Stimulated activated naive CD8-positive, alpha-beta T cell treated with anti-CD3 and anti-CD28 coated beads, Interleukin-15, Interleukin-2, amounts not matched to agents 100 ng/mL and 50 ng/mL, for 24 hours (primary cell): ENCODE measurements at regions not wholly inside any gene's neighbourhood (a gene's known extent, or its start where the extent isn't known, plus 50 kb on each side); places are given as distances from the start of the nearest gene placed in this dataset.

Experiments
- H3K27ac Mint-ChIP-seq: one replicate; pipeline ENCODE4 v1.8.0; 2021; ENCODE audit warnings: mild to moderate bottlenecking, mixed read lengths
- H3K27me3 Mint-ChIP-seq: one replicate; pipeline ENCODE4 v1.8.0; 2021; ENCODE audit warnings: mixed read lengths
- H3K36me3 Mint-ChIP-seq: one replicate; pipeline ENCODE4 v1.8.0; 2021; ENCODE audit warnings: low read depth, mixed read lengths
- H3K4me1 Mint-ChIP-seq: one replicate; pipeline ENCODE4 v1.8.0; 2021; ENCODE audit warnings: low read depth, mixed read lengths
- H3K4me3 Mint-ChIP-seq: one replicate; pipeline ENCODE4 v1.8.0; 2021; ENCODE audit warnings: mild to moderate bottlenecking, mixed read lengths
- H3K9me3 Mint-ChIP-seq: one replicate; pipeline ENCODE4 v1.8.0; 2021; ENCODE audit warnings: mixed read lengths

- H3K27me3 Mint-ChIP-seq = peaks cover 4% of the 10 kb centered on the region
- H3K4me3 Mint-ChIP-seq = no peak overlapping the region
- no peaks in the 10 kb centered on the region for H3K4me1 Mint-ChIP-seq
These were observed 92.7 kb upstream of the C1orf21 start for GRCh38 chr1:184294101-184294500.

DNA sequence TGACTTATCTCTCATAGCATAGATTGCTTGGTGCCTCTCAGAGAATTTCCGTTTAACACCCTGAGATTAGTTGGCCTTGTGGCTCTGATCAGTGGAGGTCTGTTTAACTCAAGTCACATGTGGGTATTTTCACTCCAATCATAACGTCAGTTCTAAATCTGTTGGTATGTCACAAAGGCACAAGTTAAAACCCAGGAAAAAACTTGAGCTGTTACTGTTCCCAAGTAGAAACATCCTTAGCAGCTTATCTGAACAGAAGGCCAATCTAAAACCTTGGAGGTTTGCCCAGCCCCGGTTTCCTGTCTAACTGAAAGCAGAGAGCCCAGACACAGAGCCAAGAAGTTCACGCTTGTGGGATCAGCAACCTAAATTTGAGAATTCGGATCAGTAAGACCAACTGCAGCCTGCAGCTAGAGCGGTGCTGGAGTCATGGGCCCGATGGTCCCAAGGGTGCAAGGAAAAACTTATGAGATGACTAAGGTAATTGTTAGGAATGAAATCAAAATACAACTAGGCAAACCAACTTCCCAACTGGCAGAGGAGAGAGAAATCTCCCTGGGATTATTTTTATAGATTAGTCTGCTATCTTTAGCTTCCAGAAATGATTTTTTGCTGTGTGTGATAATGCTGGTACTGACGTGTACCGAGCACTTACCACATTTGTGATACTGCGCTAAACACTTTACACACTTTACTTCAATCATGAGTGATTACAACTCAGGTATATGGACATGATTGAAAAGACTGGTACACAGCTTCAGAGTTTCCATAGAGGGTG is 90.2 kb upstream of the C1orf21 start:
- H3K4me3 Mint-ChIP-seq = no peak overlapping the region
- peaks cover 4% of the 10 kb centered on the region for H3K27me3 Mint-ChIP-seq
- H3K9me3 Mint-ChIP-seq = peaks cover 4% of the 10 kb centered on the region
- H3K36me3 Mint-ChIP-seq = no peaks in the 10 kb centered on the region
- H3K27ac Mint-ChIP-seq = no peak overlapping the region
- no peaks in the 10 kb centered on the region for H3K4me1 Mint-ChIP-seq

More at GRCh38 chr1:184294101-184294500, 92.7 kb upstream of the C1orf21 start:
- H3K36me3 Mint-ChIP-seq = no peaks in the 10 kb centered on the region
- H3K27ac Mint-ChIP-seq = no peak overlapping the region
- H3K9me3 Mint-ChIP-seq = peaks cover 4% of the 10 kb centered on the region

GRCh38 chr1:184297244-184297750 is 89.5 kb upstream of the C1orf21 start:
- no peaks in the 10 kb centered on the region for H3K4me1 Mint-ChIP-seq
- H3K27ac Mint-ChIP-seq = no peak overlapping the region
- H3K4me3 Mint-ChIP-seq = no peak overlapping the region
- H3K9me3 Mint-ChIP-seq = peaks cover 1% of the 10 kb centered on the region
- peaks cover 4% of the 10 kb centered on the region for H3K27me3 Mint-ChIP-seq
- no peaks in the 10 kb centered on the region for H3K36me3 Mint-ChIP-seq

DNA sequence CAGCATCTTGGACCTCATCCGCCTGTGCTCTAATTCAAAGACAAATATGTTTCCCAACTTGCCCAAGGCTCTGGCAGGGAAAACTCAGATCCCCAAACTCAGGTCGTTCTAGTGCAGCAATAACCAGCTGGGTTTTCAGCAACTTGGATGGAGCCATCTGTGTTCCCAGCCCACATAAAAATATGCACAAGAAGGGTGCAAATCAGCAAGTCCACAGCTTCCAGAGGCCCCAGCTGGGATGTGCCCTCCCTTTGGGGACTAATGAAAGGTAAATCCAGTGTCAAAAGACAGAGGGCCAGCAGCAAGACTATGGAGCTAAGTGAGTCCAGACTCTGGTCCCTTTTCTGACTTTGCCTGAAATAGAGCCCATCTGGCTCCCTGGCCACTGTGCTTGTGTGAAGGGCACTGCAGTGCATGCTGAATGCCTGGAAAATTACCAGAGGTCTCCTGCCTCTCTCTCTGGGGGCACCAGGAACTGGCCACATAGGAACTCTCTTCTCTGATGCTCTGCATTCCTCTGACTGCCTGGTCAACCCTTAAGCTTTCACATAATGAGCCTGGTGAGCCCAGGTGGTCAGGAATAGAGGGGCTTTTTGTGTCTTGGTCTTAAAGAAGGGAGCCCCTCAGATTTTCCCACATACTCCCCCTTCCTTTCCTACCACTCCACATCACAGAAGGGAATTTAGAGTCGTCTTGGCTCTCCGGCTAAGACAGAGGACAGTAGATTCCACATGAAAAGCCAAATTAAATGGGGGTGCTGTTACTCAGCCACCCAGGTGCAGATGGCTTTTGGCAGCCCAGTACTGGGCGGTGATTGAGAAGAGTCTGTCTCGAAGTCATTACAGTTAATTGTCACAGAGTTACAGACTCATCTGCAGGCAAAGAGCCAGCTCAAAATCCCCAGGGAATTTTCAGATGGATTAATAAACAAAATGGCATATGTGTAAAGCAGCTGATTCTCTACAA is 88.1 kb upstream of the C1orf21 start:
- Mint-ChIP-seq H3K36me3 (no peaks in the 10 kb centered on the region), H3K4me3 (no peak overlapping the region), H3K27me3 (peaks cover 7% of the 10 kb centered on the region), H3K27ac (no peak overlapping the region), H3K4me1 (no peaks in the 10 kb centered on the region), H3K9me3 (peaks cover 4% of the 10 kb centered on the region)

DNA sequence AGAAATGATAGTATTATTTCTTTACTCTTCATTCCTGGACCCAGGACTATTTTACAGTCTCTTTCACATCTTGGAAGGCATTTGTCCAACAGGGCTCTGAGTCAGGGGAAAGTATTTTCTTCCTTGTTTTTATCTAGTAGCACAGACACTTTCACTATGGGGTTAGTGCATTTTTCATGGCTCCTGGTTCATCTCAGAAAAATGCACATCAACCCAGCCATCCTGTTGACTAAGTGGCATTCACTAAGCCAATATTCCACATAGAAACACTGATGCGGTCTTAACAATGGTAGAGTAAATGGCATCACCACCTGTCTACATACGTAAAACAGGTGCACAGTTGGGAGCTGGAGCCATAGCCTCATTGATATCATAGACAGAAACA is 87.4 kb upstream of the C1orf21 start:
- H3K4me3 Mint-ChIP-seq = no peak overlapping the region
- H3K27me3 Mint-ChIP-seq = peaks cover 5% of the 10 kb centered on the region
- H3K9me3 Mint-ChIP-seq = peaks cover 4% of the 10 kb centered on the region
- H3K4me1 Mint-ChIP-seq = no peaks in the 10 kb centered on the region
- H3K27ac Mint-ChIP-seq = no peak overlapping the region
- no peaks in the 10 kb centered on the region for H3K36me3 Mint-ChIP-seq

GRCh38 chr1:184299796-184300195 is 87.0 kb upstream of the C1orf21 start:
- H3K27ac Mint-ChIP-seq = no peak overlapping the region
- H3K27me3 Mint-ChIP-seq = peaks cover 3% of the 10 kb centered on the region
- H3K36me3 Mint-ChIP-seq = no peaks in the 10 kb centered on the region
- H3K4me3 Mint-ChIP-seq = no peak overlapping the region
- peaks cover 4% of the 10 kb centered on the region for H3K9me3 Mint-ChIP-seq
- H3K4me1 Mint-ChIP-seq = no peaks in the 10 kb centered on the region

- no peak overlapping the region for H3K27ac Mint-ChIP-seq
- H3K9me3 Mint-ChIP-seq = peaks cover 4% of the 10 kb centered on the region
- peaks cover 3% of the 10 kb centered on the region for H3K27me3 Mint-ChIP-seq
- no peak overlapping the region for H3K4me3 Mint-ChIP-seq
- H3K4me1 Mint-ChIP-seq = no peaks in the 10 kb centered on the region
- no peaks in the 10 kb centered on the region for H3K36me3 Mint-ChIP-seq
These were observed 86.4 kb upstream of the C1orf21 start for GRCh38 chr1:184300446-184300845.

DNA sequence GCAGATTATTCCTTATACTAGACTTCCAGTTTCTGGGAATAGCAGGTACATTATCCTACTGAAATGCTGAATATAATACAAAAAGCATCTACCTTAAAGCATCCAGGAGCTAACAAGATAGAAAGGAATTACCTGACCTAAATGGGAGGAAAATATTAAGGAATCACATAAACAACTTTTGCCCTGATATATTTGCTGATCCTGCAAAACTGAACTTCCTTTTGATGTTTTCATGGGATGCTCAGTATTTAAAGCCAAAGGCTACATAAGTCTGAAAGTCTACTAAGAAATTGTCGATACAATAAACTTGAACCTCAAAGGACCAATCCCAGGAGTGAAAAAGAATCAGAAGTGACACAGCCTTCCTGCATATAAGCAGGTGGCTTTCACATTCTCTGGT is 85.6 kb upstream of the C1orf21 start:
- no peaks in the 10 kb centered on the region for H3K36me3 Mint-ChIP-seq
- H3K4me1 Mint-ChIP-seq = no peaks in the 10 kb centered on the region
- H3K9me3 Mint-ChIP-seq = peaks cover 4% of the 10 kb centered on the region
- no peak overlapping the region for H3K27ac Mint-ChIP-seq
- peaks cover 3% of the 10 kb centered on the region for H3K27me3 Mint-ChIP-seq
- no peak overlapping the region for H3K4me3 Mint-ChIP-seq

DNA sequence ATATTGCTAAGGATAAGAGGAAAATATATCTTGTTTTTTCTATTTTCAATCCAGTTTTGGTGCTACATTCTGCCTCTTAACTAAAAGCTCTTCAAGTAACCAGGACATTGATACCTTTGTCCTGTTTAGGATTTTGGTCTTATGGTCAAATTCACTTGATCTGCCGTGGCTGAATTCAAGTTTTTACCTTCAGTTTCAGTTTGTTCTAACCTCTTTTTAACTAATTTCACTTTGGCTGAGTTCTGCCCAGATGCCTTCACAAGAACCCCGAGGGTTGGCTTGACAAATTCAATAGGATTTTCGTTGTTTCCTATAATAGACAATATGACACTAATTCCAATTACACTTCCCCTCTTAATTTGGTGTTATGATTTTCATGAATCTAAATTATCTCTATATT is 84.5 kb upstream of the C1orf21 start:
- Mint-ChIP-seq H3K36me3 (no peaks in the 10 kb centered on the region), H3K9me3 (peaks cover 4% of the 10 kb centered on the region), H3K27ac (no peak overlapping the region), H3K4me1 (no peaks in the 10 kb centered on the region), H3K4me3 (no peak overlapping the region), H3K27me3 (peaks cover 3% of the 10 kb centered on the region)

GRCh38 chr1:184310157-184310819 is 76.5 kb upstream of the C1orf21 start:
- Mint-ChIP-seq H3K4me3 (no peak overlapping the region), H3K27me3 (peaks cover 8% of the 10 kb centered on the region), H3K9me3 (no peaks in the 10 kb centered on the region), H3K27ac (no peak overlapping the region), H3K36me3 (no peaks in the 10 kb centered on the region), H3K4me1 (no peaks in the 10 kb centered on the region)

DNA sequence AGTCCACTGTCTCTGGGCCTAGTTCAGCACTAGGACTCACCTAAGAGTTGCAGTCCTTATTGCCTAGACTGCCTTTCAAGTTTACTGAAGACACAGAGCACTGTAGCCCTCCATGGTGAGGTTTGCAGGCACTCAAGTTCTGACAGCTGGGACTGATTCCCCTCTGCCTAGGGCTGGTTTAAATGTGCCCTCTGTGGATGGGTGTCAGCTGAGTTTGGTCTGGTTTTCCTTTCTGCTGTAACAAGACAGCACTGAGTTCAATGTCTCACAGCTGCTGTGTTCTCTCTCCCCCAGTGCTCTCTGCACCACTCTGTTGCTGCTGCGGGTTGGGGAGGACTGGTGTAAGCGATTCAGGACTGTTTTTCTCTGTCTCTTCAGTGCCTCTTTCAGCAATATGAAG is 75.2 kb upstream of the C1orf21 start:
- H3K4me3 Mint-ChIP-seq = no peak overlapping the region
- no peaks in the 10 kb centered on the region for H3K36me3 Mint-ChIP-seq
- peaks cover 12% of the 10 kb centered on the region for H3K27me3 Mint-ChIP-seq
- H3K9me3 Mint-ChIP-seq = no peaks in the 10 kb centered on the region
- H3K27ac Mint-ChIP-seq = no peak overlapping the region
- no peaks in the 10 kb centered on the region for H3K4me1 Mint-ChIP-seq

DNA sequence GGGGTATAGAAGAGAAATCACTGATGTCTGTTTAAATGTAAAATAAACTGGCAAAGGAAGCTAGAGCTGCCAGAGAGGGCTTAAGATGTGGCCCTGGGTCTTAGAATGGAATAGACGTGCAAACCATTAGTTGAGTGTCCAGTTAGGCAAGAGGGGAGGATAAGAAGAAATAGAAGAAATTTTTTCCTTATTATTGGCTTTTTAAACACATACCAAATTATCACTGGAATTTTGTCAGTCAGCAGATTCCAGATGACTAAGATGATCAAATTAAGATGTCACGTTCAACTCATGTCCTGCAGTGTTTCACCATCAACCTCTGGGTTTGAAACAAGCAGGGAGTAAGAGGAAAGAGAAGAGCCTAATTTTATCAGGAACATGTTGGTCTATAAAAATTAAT is 71.6 kb upstream of the C1orf21 start:
- no peaks in the 10 kb centered on the region for H3K9me3 Mint-ChIP-seq

GRCh38 chr1:184319879-184320278 is 67.0 kb upstream of the C1orf21 start:
- Mint-ChIP-seq H3K27ac (no peak overlapping the region), H3K36me3 (no peaks in the 10 kb centered on the region), H3K27me3 (peaks cover 14% of the 10 kb centered on the region), H3K4me1 (no peaks in the 10 kb centered on the region), H3K4me3 (no peak overlapping the region), H3K9me3 (no peaks in the 10 kb centered on the region)

More for the DNA sequence above, 71.6 kb upstream of the C1orf21 start:
- H3K36me3 Mint-ChIP-seq = no peaks in the 10 kb centered on the region
- H3K27me3 Mint-ChIP-seq = peaks cover 19% of the 10 kb centered on the region
- H3K4me1 Mint-ChIP-seq = no peaks in the 10 kb centered on the region
- no peak overlapping the region for H3K27ac Mint-ChIP-seq
- no peak overlapping the region for H3K4me3 Mint-ChIP-seq

DNA sequence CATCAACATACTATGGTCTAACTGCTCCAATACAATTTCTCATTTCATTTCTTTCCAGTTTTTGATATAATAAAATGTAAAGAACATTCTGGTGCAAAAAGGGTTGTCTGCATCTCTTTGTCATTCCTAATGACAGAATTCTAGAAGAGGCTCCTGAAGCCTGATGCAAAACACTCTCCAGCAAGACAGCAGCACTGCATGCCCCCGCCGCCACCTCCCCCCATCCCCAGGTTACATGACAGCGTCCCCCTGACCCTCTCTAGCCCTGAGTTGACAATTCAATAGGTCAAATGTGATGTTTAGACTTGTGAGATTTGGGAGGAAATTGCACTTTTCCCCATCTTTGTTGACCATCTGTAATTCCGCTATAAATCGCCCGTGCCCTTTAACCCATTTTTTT is 64.6 kb upstream of the C1orf21 start:
- Mint-ChIP-seq H3K9me3 (no peaks in the 10 kb centered on the region), H3K27me3 (peaks cover 4% of the 10 kb centered on the region), H3K4me1 (no peaks in the 10 kb centered on the region), H3K4me3 (no peak overlapping the region), H3K36me3 (no peaks in the 10 kb centered on the region), H3K27ac (no peak overlapping the region)

- Mint-ChIP-seq H3K4me3 (no peak overlapping the region), H3K36me3 (no peaks in the 10 kb centered on the region), H3K9me3 (no peaks in the 10 kb centered on the region), H3K4me1 (no peaks in the 10 kb centered on the region), H3K27me3 (peaks cover 9% of the 10 kb centered on the region), H3K27ac (no peak overlapping the region)
These were observed 61.9 kb upstream of the C1orf21 start for GRCh38 chr1:184324972-184325371.
